IMR-90 (cell line): ENCODE measurements at regions not wholly inside any gene's neighbourhood (a gene's known extent, or its start where the extent isn't known, plus 50 kb on each side); places are given as distances from the start of the nearest gene placed in this dataset.

Experiments
- ATAC-seq: fragments of 200-7000 bp; cut with Tn5 transposase; 2 replicates; pipeline ENCODE4 v1.9.1; 2020; ENCODE audit warnings: low read depth, mild to moderate bottlenecking, moderate library complexity
- BruUV-seq: library from RNA; stranded (reverse); fragments of 400-500 nt; replicated peaks from 2 replicates; lab custom pipeline; 2021; lab: Mats Ljungman, UMichigan
- CTCF ChIA-PET: fragments of 300-600 bp; formaldehyde crosslinking; extraction: SDS; loops from one replicate; lab custom pipeline; 2021; ENCODE audit warnings: antibody characterized with exemption; lab: Yijun Ruan, JAX
- POLR2A ChIA-PET: fragments of 300-600 bp; sonication (Branson Sonifier 250); formaldehyde crosslinking; loops from one replicate; lab custom pipeline; 2022; ENCODE audit warnings: antibody characterized with exemption; ENCODE audit not compliant: unreplicated experiment; lab: Charles Lee
- DNase-seq: peaks from one replicate; pipeline ENCODE4 v3.0.0; 2013
- H2AFZ ChIP-seq: replicated peaks from 2 replicates; pipeline ENCODE3; 2013; ENCODE audit warnings: low read length, mild to moderate bottlenecking; ENCODE audit not compliant: poor library complexity
- H2AK5ac ChIP-seq: 2 replicates; pipeline ENCODE4 v1.6.1; 2013; ENCODE audit warnings: low read depth, low read length, inconsistent platforms
- H2AK9ac ChIP-seq: replicated peaks from 2 replicates; pipeline ENCODE3; 2013; ENCODE audit warnings: mild to moderate bottlenecking, low read depth, low read length, moderate library complexity; ENCODE audit not compliant: poor library complexity
- H2BK120ac ChIP-seq: 2 replicates; pipeline ENCODE4 v1.6.1; 2013; ENCODE audit warnings: low read depth, low read length, inconsistent platforms
- H2BK15ac ChIP-seq: 3 replicates; pipeline ENCODE4 v1.6.1; 2013; ENCODE audit warnings: low read depth, low read length, inconsistent platforms
- H2BK20ac ChIP-seq: 2 replicates; pipeline ENCODE4 v1.6.1; 2013; ENCODE audit warnings: low read depth, mild to moderate bottlenecking, inconsistent platforms, low read length, moderate library complexity
- H2BK5ac ChIP-seq: 2 replicates; pipeline ENCODE4 v1.6.1; 2013; ENCODE audit warnings: mild to moderate bottlenecking, low read depth, low read length, inconsistent platforms; ENCODE audit not compliant: poor library complexity, severe bottlenecking
- H3K14ac ChIP-seq: replicated peaks from 2 replicates; pipeline ENCODE4 v1.6.1; 2013; ENCODE audit warnings: low read depth, low read length, inconsistent platforms
- H3K18ac ChIP-seq: 2 replicates; pipeline ENCODE4 v1.6.1; 2013; ENCODE audit warnings: low read depth, low read length, control low read depth
- H3K23ac ChIP-seq: 2 replicates; pipeline ENCODE4 v1.6.1; 2013; ENCODE audit warnings: low read depth, low read length, inconsistent platforms
- H3K27ac ChIP-seq: 2 replicates; pipeline ENCODE4 v1.5.1; 2013; ENCODE audit warnings: mild to moderate bottlenecking, control low read depth, low read length; ENCODE audit not compliant: insufficient read depth
- H3K27me3 ChIP-seq: 2 replicates; pipeline ENCODE4 v1.6.1; 2013; ENCODE audit warnings: low read length; ENCODE audit not compliant: control insufficient read depth, insufficient read depth
- H3K36me3 ChIP-seq: 2 replicates; pipeline ENCODE4 v1.6.1; 2013; ENCODE audit warnings: low read length, mixed read lengths; ENCODE audit not compliant: control insufficient read depth, insufficient read depth
- H3K4ac ChIP-seq: 2 replicates; pipeline ENCODE4 v1.6.1; 2013; ENCODE audit warnings: low read depth, low read length, inconsistent platforms
- H3K4me1 ChIP-seq: 2 replicates; pipeline ENCODE4 v1.6.1; 2013; ENCODE audit warnings: low read length, mixed read lengths; ENCODE audit not compliant: control insufficient read depth, insufficient read depth
- H3K4me2 ChIP-seq: 2 replicates; pipeline ENCODE4 v1.6.1; 2013; ENCODE audit warnings: low read depth, mild to moderate bottlenecking, control low read depth, low read length, moderate library complexity
- H3K4me3 ChIP-seq: 2 replicates; pipeline ENCODE4 v1.5.1; 2013; ENCODE audit warnings: low read depth, mild to moderate bottlenecking, control low read depth, low read length, moderate library complexity; ENCODE audit not compliant: insufficient read depth
- H3K56ac ChIP-seq: 2 replicates; pipeline ENCODE4 v1.6.1; 2013; ENCODE audit warnings: low read length, inconsistent platforms; ENCODE audit not compliant: insufficient read depth; ENCODE audit errors: extremely low read depth
- H3K79me1 ChIP-seq, 2 experiments: 2 replicates each; pipeline ENCODE4 v1.6.1; 2013; ENCODE audit warnings: low read length in 2 of 2, inconsistent platforms in 1 of 2, low read depth in 1 of 2
- H3K9ac ChIP-seq: 2 replicates; pipeline ENCODE4 v1.6.1; 2013; ENCODE audit warnings: low read depth, low read length, control low read depth
- H3K9me1 ChIP-seq: 2 replicates; pipeline ENCODE4 v1.6.1; 2013; ENCODE audit warnings: low read length, inconsistent platforms; ENCODE audit not compliant: insufficient read depth
- H3K9me3 ChIP-seq: 2 replicates; pipeline ENCODE4 v1.6.1; 2013; ENCODE audit warnings: low read length; ENCODE audit not compliant: control insufficient read depth, insufficient read depth
- H4K20me1 ChIP-seq: 2 replicates; pipeline ENCODE4 v1.6.1; 2013; ENCODE audit warnings: low read length, inconsistent platforms; ENCODE audit not compliant: insufficient read depth
- H4K5ac ChIP-seq: 2 replicates; pipeline ENCODE4 v1.6.1; 2013; ENCODE audit warnings: mild to moderate bottlenecking, low read depth, low read length, control low read depth
- H4K8ac ChIP-seq, 2 experiments: 2 replicates each; pipeline ENCODE4 v1.6.1; 2013; ENCODE audit warnings: low read depth in 2 of 2, low read length in 2 of 2, control low read depth in 1 of 2, inconsistent platforms in 1 of 2
- H4K91ac ChIP-seq: 2 replicates; pipeline ENCODE4 v1.6.1; 2013; ENCODE audit warnings: low read depth, low read length, inconsistent platforms; ENCODE audit not compliant: insufficient read depth
- BHLHE40 ChIP-seq: fragments of 150-350 bp; IDR thresholded peaks from 2 replicates; pipeline ENCODE4 v1.6.1; 2016; ENCODE audit warnings: mild to moderate bottlenecking, low read depth, low read length
- CEBPB ChIP-seq: IDR thresholded peaks from 2 replicates; pipeline ENCODE4 v1.6.1; 2012; ENCODE audit warnings: low read depth, low read length, improper control_type of control experiment
- CHD1 ChIP-seq: IDR thresholded peaks from 2 replicates; pipeline ENCODE4 v1.6.1; 2012; ENCODE audit warnings: low read depth, low read length, improper control_type of control experiment
- FOS ChIP-seq: fragments of 150-350 bp; IDR thresholded peaks from 2 replicates; pipeline ENCODE4 v1.6.1; 2016; ENCODE audit warnings: low read depth, low read length
- MAFK ChIP-seq: IDR thresholded peaks from 2 replicates; pipeline ENCODE4 v1.6.1; 2012; ENCODE audit warnings: low read depth, low read length, improper control_type of control experiment
- MAZ ChIP-seq: IDR thresholded peaks from 2 replicates; pipeline ENCODE4 v1.6.1; 2012; ENCODE audit warnings: low read depth, mild to moderate bottlenecking, low read length, improper control_type of control experiment, moderate library complexity, borderline replicate concordance
- MXI1 ChIP-seq: IDR thresholded peaks from 2 replicates; pipeline ENCODE4 v1.6.1; 2012; ENCODE audit warnings: low read depth, mild to moderate bottlenecking, low read length, moderate library complexity, borderline replicate concordance
- NFE2L2 ChIP-seq: fragments of 150-350 bp; IDR thresholded peaks from 2 replicates; pipeline ENCODE4 v1.6.1; 2016; ENCODE audit warnings: low read depth, mild to moderate bottlenecking, low read length
- RCOR1 ChIP-seq: IDR thresholded peaks from 2 replicates; pipeline ENCODE4 v1.6.1; 2012; ENCODE audit warnings: mild to moderate bottlenecking, low read length, improper control_type of control experiment; ENCODE audit not compliant: insufficient replicate concordance
- RFX5 ChIP-seq: IDR thresholded peaks from 2 replicates; pipeline ENCODE4 v1.8.0; 2012; ENCODE audit warnings: low read depth, mild to moderate bottlenecking, low read length, moderate library complexity
- SMC3 ChIP-seq: fragments of 150-350 bp; IDR thresholded peaks from 2 replicates; pipeline ENCODE4 v1.6.1; 2016; ENCODE audit warnings: low read depth, mild to moderate bottlenecking, antibody characterized with exemption, low read length, moderate library complexity
- WGBS, 2 experiments: methylation state at CpG; one replicate each; pipeline versions ENCODE4 v1.1.5 to v1.1.7; 2013; ENCODE audit warnings: missing lambda C conversion rate in 2 of 2; ENCODE audit not compliant: insufficient read length in 1 of 2; ENCODE audit errors: extremely low coverage in 2 of 2; 5-methylcytosine and 5-hydroxymethylcytosine counted together
- dilution Hi-C: fragments of 300-500 bp; cut with HindIII; formaldehyde crosslinking; loops from one replicate; pipeline ENCODE4 v1.14.3; 2018; ENCODE audit warnings: low sequenced_read_pairs; ENCODE audit not compliant: unreplicated experiment
- in situ Hi-C: fragments of 300-500 bp; cut with MboI; formaldehyde crosslinking; loops from 3 replicates; pipeline ENCODE4 v1.14.3; 2019; ENCODE audit warnings: low sequenced_read_pairs, inconsistent platforms, mixed read lengths
- intact Hi-C: fragments of 100-400 bp; cut with micrococcal nuclease; formaldehyde crosslinking; loops from 2 replicates; pipeline ENCODE4 v1.10.0; 2022
- TF ChIP-seq, protein P1 (sequence below): conservative IDR thresholded peaks from 2 replicates; pipeline ENCODE4 v1.5.1; 2012; ENCODE audit warnings: mild to moderate bottlenecking, low read depth, low read length, improper control_type of control experiment

DNA sequence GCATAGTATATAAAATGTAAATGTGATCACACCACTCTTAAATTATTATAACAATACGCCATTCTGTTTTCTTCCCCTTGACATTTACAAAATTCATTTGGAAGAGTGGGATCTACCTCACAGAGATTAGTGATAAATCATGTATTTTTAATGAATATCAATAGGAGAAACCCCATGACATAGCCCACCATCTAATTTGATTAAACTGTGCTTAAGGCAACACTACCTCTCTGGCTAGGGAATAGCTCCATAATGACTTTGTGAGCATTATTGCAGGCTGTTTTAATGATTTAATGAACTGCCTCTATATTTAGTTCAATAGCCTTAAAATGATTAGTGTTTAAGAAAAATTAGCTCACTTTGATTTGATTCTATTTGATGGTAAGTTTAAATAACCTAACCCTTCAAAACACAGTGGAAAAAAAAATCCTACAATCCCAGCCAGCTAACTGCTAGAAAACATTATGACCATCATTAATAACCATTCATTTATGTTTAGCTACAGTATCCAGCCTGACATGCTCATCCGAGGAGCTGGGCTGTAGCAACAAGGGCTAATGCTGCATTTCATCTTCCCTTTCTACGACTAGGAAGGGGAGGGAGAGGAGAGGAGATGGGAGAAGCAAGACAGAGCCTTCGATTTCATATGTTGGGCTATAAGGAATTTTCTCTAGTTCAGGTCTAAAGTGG lies 75.3 kb upstream of the BCL11A start:
- Histone ChIP-seq H3K36me3 (no peaks in the 10 kb centered on the region), H4K20me1 (no peaks in the 10 kb centered on the region), H3K4me3 (no peak overlapping the region), H3K9me3 (no peaks in the 10 kb centered on the region), H2AFZ (no peak overlapping the region), H3K9me1 (no peaks in the 10 kb centered on the region), H2BK20ac (no peak overlapping the region), H2BK15ac (no peak overlapping the region), H3K9ac (no peak overlapping the region), H3K14ac (no peak overlapping the region), H3K56ac (no peak overlapping the region), H3K27me3 (no peaks in the 10 kb centered on the region; the same call in 1 of the 2 replicates), H2BK120ac (no peak overlapping the region), H3K4ac (no peak overlapping the region), H3K4me1 (no peaks in the 10 kb centered on the region), H4K91ac (no peak overlapping the region), H3K23ac (no peak overlapping the region), H4K5ac (no peak overlapping the region), H3K27ac (no peak overlapping the region), H3K18ac (no peak overlapping the region), H4K8ac (no peak overlapping the region), H2BK5ac (no peak overlapping the region), H3K4me2 (no peak overlapping the region), H3K79me1 (no peaks in the 10 kb centered on the region), H2AK5ac (no peak overlapping the region), H2AK9ac (no peak overlapping the region)
- intact Hi-C loops (no loop called here), in situ Hi-C loops (no loop called here), dilution Hi-C loops (no loop called here)
- no TSS peak for BruUV-seq
- POLR2A ChIA-PET = no interaction called here
- DNase-seq (no peak), ATAC-seq (no peak)
- WGBS, 2 experiments = no CpG with 5 or more reads among the region's 4 CpGs
- CTCF ChIA-PET = interaction anchor here (2.0 kb wide), 1 partner anchor 47 kb away, joined by 5 read pairs; no protein-coding TSS in a partner anchor
- TF ChIP-seq MAZ = no peak
- TF ChIP-seq RCOR1 = no peak
- TF ChIP-seq CEBPB = no peak
- no peak for TF ChIP-seq NFE2L2
- no peak for TF ChIP-seq RFX5
- no peak for TF ChIP-seq SMC3
- no peak for TF ChIP-seq FOS
- no peak for TF ChIP-seq BHLHE40
- TF ChIP-seq MXI1 = no peak
- no peak for TF ChIP-seq CHD1
- TF ChIP-seq, protein P1, sequence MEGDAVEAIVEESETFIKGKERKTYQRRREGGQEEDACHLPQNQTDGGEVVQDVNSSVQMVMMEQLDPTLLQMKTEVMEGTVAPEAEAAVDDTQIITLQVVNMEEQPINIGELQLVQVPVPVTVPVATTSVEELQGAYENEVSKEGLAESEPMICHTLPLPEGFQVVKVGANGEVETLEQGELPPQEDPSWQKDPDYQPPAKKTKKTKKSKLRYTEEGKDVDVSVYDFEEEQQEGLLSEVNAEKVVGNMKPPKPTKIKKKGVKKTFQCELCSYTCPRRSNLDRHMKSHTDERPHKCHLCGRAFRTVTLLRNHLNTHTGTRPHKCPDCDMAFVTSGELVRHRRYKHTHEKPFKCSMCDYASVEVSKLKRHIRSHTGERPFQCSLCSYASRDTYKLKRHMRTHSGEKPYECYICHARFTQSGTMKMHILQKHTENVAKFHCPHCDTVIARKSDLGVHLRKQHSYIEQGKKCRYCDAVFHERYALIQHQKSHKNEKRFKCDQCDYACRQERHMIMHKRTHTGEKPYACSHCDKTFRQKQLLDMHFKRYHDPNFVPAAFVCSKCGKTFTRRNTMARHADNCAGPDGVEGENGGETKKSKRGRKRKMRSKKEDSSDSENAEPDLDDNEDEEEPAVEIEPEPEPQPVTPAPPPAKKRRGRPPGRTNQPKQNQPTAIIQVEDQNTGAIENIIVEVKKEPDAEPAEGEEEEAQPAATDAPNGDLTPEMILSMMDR = no peak
- no peak for TF ChIP-seq MAFK
